GM12892 (cell line): ENCODE measurements at regions not wholly inside any gene's neighbourhood (a gene's known extent, or its start where the extent isn't known, plus 50 kb on each side); places are given as distances from the start of the nearest gene placed in this dataset.
"Not testable (repeated sequence)": the region's sequence is repeated elsewhere in the genome, so short reads cannot be mapped to it uniquely, and the experiment has no call there.

ENCODE experiments used
- DNase-seq: peaks from one replicate; pipeline ENCODE4 v3.0.0; 2011; ENCODE audit not compliant: insufficient read length
- FAIRE-seq: peaks from 2 replicates; lab custom pipeline; 2011; peaks lifted over from hg19 to GRCh38; lab: Jason Lieb, UNC
- POLR2A ChIP-seq: IDR thresholded peaks from 2 replicates; pipeline ENCODE4 v1.6.1; 2011; ENCODE audit warnings: low read depth, low read length, control low read depth
- POLR2AphosphoS5 ChIP-seq: IDR thresholded peaks from 2 replicates; pipeline ENCODE4 v1.6.1; 2011; ENCODE audit warnings: low read depth, low read length, control low read depth
- TAF1 ChIP-seq: IDR thresholded peaks from 2 replicates; pipeline ENCODE4 v1.6.1; 2011; ENCODE audit warnings: low read depth, mild to moderate bottlenecking, control low read depth, low read length, borderline replicate concordance

GRCh38 chr12:58425481-58426392 lies 484.4 kb downstream of the ATP23 start:
- DNase-seq (no peak), FAIRE-seq (peak; percentile 94)
- TF ChIP-seq POLR2A (no peak), TAF1 (no peak), POLR2AphosphoS5 (no peak)

GRCh38 chr12:58426437-58426836 lies 485.1 kb downstream of the ATP23 start:
- not testable (repeated sequence) for FAIRE-seq, DNase-seq

- no peak for FAIRE-seq
- no peak for DNase-seq
Measured at GRCh38 chr12:58433959-58434358, 486.3 kb downstream of the LRIG3 start.

GRCh38 chr12:58434726-58435125 lies 485.6 kb downstream of the LRIG3 start:
- FAIRE-seq (no peak), DNase-seq (no peak)
- TF ChIP-seq POLR2A, result no peak
- TF ChIP-seq POLR2AphosphoS5, result no peak
- TF ChIP-seq TAF1, result no peak

More at GRCh38 chr12:58433959-58434358, 486.3 kb downstream of the LRIG3 start:
- no peak for TF ChIP-seq POLR2A
- no peak for TF ChIP-seq TAF1
- no peak for TF ChIP-seq POLR2AphosphoS5

GRCh38 chr12:58435647-58436046 lies 484.7 kb downstream of the LRIG3 start:
- DNase-seq, result no peak
- TF ChIP-seq TAF1, result no peak
- TF ChIP-seq POLR2A, result no peak
- no peak for FAIRE-seq

- DNase-seq (no peak), FAIRE-seq (no peak)
- TF ChIP-seq POLR2AphosphoS5 (no peak), TAF1 (no peak), POLR2A (no peak)
Measured at GRCh38 chr12:58441483-58441882, 478.8 kb downstream of the LRIG3 start.

- TF ChIP-seq TAF1 (no peak), POLR2AphosphoS5 (no peak), POLR2A (no peak)
- peak; percentile 61 for FAIRE-seq
- no peak for DNase-seq
Measured at GRCh38 chr12:58443273-58443980, 476.9 kb downstream of the LRIG3 start.

GRCh38 chr12:58443981-58444371 lies 476.3 kb downstream of the LRIG3 start:
- TF ChIP-seq POLR2AphosphoS5, result no peak
- no peak for TF ChIP-seq TAF1
- no peak for TF ChIP-seq POLR2A
- FAIRE-seq (no peak), DNase-seq (no peak)

GRCh38 chr12:58450868-58451482 lies 469.3 kb downstream of the LRIG3 start:
- FAIRE-seq (no peak), DNase-seq (no peak)
- no peak for TF ChIP-seq POLR2AphosphoS5
- TF ChIP-seq TAF1, result no peak

GRCh38 chr12:58452546-58452945 lies 467.8 kb downstream of the LRIG3 start:
- TF ChIP-seq POLR2AphosphoS5, result no peak
- TF ChIP-seq TAF1, result no peak
- no peak for TF ChIP-seq POLR2A
- DNase-seq, result no peak
- no peak for FAIRE-seq

- no peak for DNase-seq
- TF ChIP-seq POLR2AphosphoS5 (no peak), TAF1 (no peak), POLR2A (no peak)
- no peak for FAIRE-seq
Measured at GRCh38 chr12:58453306-58453705, 467.0 kb downstream of the LRIG3 start.
